RWPE1 (cell line): ENCODE measurements at regions not wholly inside any gene's neighbourhood (a gene's known extent, or its start where the extent isn't known, plus 50 kb on each side); places are given as distances from the start of the nearest gene placed in this dataset.

Source experiments
- CTCF ChIA-PET: fragments of 350-600 bp; sonication (Branson Sonifier 250); formaldehyde crosslinking; extraction: SDS; loops from one replicate; lab custom pipeline; 2021; lab: Yijun Ruan, JAX
- POLR2A ChIA-PET: fragments of 400-600 bp; formaldehyde crosslinking; extraction: SDS; loops from one replicate; lab custom pipeline; 2020; ENCODE audit warnings: antibody characterized with exemption; ENCODE audit not compliant: low non-redundant PET; lab: Yijun Ruan, JAX
- DNase-seq: peaks from one replicate; pipeline ENCODE4 v3.0.0; 2012; ENCODE audit warnings: low spot score
- H3K27ac ChIP-seq: fragments of 450-650 bp; 2 replicates; pipeline ENCODE4 v1.5.1; 2017
- TF ChIP-seq, protein P1 (sequence below): fragments of 450-650 bp; conservative IDR thresholded peaks from 2 replicates; pipeline ENCODE4 v1.5.1; 2017; ENCODE audit warnings: low read depth, mild to moderate bottlenecking

GRCh38 chr4:178917756-178918155, 1475.5 kb upstream of the AGA start:
- H3K27ac ChIP-seq: no peak overlapping the region
- TF ChIP-seq, protein P1, sequence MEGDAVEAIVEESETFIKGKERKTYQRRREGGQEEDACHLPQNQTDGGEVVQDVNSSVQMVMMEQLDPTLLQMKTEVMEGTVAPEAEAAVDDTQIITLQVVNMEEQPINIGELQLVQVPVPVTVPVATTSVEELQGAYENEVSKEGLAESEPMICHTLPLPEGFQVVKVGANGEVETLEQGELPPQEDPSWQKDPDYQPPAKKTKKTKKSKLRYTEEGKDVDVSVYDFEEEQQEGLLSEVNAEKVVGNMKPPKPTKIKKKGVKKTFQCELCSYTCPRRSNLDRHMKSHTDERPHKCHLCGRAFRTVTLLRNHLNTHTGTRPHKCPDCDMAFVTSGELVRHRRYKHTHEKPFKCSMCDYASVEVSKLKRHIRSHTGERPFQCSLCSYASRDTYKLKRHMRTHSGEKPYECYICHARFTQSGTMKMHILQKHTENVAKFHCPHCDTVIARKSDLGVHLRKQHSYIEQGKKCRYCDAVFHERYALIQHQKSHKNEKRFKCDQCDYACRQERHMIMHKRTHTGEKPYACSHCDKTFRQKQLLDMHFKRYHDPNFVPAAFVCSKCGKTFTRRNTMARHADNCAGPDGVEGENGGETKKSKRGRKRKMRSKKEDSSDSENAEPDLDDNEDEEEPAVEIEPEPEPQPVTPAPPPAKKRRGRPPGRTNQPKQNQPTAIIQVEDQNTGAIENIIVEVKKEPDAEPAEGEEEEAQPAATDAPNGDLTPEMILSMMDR: no peak
- DNase-seq: no peak
- CTCF ChIA-PET: no interaction called here
- POLR2A ChIA-PET: no interaction called here

- no peak for DNase-seq
- POLR2A ChIA-PET: no interaction called here
Observed at GRCh38 chr4:178937130-178937529, 1494.9 kb upstream of the AGA start.

GRCh38 chr4:178941975-178942374, 1499.7 kb upstream of the AGA start:
- ChIA-PET CTCF (no interaction called here), POLR2A (no interaction called here)
- H3K27ac ChIP-seq: no peak overlapping the region
- TF ChIP-seq, protein P1: no peak
- DNase-seq: no peak

More at GRCh38 chr4:178937130-178937529, 1494.9 kb upstream of the AGA start:
- CTCF ChIA-PET: no interaction called here
- TF ChIP-seq, protein P1: no peak
- no peak overlapping the region for H3K27ac ChIP-seq

DNA sequence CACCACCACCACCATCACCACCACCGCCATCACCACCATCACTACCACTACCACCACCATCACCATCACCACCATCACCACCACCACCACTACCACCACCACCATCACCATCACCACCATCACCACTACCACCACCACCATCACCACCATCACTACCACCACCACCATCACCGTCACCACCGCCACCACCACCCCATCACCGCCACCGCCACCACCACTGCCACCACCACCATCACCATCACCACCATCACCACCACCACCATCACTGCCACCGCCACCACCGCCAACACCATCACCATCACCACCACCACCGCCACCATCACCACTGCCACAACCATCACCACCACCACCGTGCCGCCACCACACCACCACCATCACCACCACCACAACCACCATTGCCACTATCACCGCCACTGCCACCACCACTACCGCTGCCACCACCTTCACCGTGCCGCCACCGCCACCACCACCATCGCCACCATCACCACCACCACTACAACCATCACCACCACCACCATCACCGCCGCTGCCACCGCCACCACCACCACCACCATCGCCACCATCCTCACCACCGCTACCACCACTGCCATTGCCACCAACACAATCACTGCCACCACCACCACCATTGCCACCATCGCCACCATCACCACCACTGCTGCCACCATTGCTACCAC, 1511.3 kb upstream of the AGA start:
- ChIA-PET CTCF (no interaction called here), POLR2A (no interaction called here)
- TF ChIP-seq, protein P1: no peak
- DNase-seq: no peak
- no peak overlapping the region for H3K27ac ChIP-seq

DNA sequence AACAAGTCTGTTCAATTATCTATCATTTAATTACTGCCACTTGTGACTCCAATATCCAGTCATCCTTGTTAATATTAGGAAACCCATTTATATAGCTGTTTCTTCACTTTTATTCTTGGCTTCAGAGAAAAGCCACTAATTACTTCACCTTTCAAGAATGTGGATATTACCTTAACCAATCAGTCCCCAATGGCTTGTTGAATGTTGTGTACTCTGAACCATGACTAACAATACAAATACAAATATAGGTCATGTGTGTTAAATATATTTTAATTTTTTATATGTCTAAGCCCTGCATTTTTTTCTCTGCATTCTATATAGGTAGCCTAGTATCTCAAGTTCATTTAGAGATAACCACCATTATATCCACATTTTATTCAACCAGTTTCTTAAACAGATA, 1513.4 kb upstream of the AGA start:
- TF ChIP-seq, protein P1: no peak
- DNase-seq: no peak
- ChIA-PET CTCF (no interaction called here), POLR2A (no interaction called here)
- no peak overlapping the region for H3K27ac ChIP-seq

DNA sequence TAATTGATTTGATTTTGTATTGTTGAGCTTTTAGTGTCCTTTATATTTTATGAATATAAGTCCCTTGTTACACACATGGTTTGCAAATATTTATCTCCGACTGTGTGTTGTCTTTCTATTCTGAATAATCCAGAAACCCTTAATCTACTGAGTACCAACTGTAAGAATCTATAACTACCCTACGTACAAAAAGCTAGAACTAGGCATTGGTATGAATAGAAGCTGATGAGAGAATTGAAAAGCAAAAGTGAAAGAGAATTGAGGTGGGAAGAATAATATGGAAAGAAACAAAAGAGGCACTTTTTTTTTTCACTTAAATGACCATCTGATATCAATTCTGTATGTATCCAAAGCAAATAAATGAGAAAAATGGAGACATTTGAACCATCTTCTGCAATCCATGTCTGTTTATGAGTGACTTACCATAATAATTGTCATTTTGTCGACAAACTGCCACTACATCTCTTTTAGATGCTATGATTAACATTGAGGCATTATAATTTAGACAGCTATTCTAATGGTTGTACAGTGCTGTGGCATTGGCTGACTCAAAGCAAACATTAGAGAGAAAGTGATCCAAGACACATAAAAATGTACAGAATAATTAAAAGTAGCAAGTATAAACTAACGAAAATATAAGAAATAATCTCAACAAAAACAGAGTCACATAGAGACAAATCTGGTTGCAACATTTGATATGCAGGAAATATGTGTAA, 1516.6 kb upstream of the AGA start:
- H3K27ac ChIP-seq: no peak overlapping the region
- TF ChIP-seq, protein P1: no peak
- DNase-seq: no peak
- ChIA-PET POLR2A (no interaction called here), CTCF (no interaction called here)
